ENCODE measurements at regions not wholly inside any gene's neighbourhood (a gene's known extent, or its start where the extent isn't known, plus 50 kb on each side); places are given as distances from the start of the nearest gene placed in this dataset.

DNA sequence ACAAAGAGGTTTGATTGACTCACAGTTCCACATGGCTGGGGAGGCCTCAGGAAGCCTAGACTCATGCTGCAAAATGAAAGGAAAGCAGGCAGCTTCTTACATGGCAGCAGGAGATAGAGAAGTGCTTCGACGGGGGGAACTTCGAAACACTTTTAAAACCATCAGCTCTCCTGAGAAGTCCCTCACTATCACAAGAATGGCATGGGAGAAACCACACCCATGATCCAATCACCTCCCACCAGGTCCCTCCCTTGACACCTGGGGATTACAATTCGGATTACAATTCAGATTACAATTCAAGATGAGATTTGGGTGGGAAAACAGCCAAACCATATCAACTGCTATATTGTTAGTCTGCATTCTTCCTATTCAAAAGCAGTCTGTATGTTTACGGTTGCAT is 322.3 kb upstream of the ISL1 start:
- TF ChIP-seq POLR2A (IDR thresholded peaks at IDR 0.05; ENCODE audit: low read depth, low read length) (no peak), EZH2 (IDR thresholded peaks at IDR 0.05; ENCODE audit: borderline replicate concordance, low read depth, low read length, severe bottlenecking) (no peak), MYC (IDR thresholded peaks at IDR 0.05; ENCODE audit: low read depth, low read length) (no peak), POLR2AphosphoS5 (IDR thresholded peaks at IDR 0.05; ENCODE audit: insufficient read depth, low read depth, low read length) (no peak), GATA2 (IDR thresholded peaks at IDR 0.05; ENCODE audit: insufficient read depth, insufficient read length, low read depth, low read length) (no peak), FOS (IDR thresholded peaks at IDR 0.05; ENCODE audit: borderline replicate concordance, insufficient read depth, low read length) (no peak)
- TF ChIP-seq, protein P1, sequence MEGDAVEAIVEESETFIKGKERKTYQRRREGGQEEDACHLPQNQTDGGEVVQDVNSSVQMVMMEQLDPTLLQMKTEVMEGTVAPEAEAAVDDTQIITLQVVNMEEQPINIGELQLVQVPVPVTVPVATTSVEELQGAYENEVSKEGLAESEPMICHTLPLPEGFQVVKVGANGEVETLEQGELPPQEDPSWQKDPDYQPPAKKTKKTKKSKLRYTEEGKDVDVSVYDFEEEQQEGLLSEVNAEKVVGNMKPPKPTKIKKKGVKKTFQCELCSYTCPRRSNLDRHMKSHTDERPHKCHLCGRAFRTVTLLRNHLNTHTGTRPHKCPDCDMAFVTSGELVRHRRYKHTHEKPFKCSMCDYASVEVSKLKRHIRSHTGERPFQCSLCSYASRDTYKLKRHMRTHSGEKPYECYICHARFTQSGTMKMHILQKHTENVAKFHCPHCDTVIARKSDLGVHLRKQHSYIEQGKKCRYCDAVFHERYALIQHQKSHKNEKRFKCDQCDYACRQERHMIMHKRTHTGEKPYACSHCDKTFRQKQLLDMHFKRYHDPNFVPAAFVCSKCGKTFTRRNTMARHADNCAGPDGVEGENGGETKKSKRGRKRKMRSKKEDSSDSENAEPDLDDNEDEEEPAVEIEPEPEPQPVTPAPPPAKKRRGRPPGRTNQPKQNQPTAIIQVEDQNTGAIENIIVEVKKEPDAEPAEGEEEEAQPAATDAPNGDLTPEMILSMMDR (IDR thresholded peaks at IDR 0.05; ENCODE audit: extremely low read depth in 1 of 2, insufficient read depth in 1 of 2, low read depth in 1 of 2, low read length in 2 of 2) = no peak
- TF ChIP-seq, protein P2, sequence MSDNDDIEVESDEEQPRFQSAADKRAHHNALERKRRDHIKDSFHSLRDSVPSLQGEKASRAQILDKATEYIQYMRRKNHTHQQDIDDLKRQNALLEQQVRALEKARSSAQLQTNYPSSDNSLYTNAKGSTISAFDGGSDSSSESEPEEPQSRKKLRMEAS (IDR thresholded peaks at IDR 0.05; ENCODE audit: insufficient read depth, insufficient read length) = no peak

All from endothelial cell of umbilical vein (primary cell).